Parathyroid adenoma (tissue), 2 donors: ENCODE measurements at regions not wholly inside any gene's neighbourhood (a gene's known extent, or its start where the extent isn't known, plus 50 kb on each side); places are given as distances from the start of the nearest gene placed in this dataset.
A peak's percentile ranks its signal among the peaks of the same experiment; 100 is the strongest.

ENCODE experiments used
- H2AFZ ChIP-seq: fragments of 300-600 bp; sonication (generic); one replicate; pipeline ENCODE4 v1.7.0; 2017; ENCODE audit warnings: antibody characterized with exemption, mild to moderate bottlenecking
- H3K27ac ChIP-seq: fragments of 300-600 bp; sonication (generic); one replicate; pipeline ENCODE4 v1.7.0; 2017
- H3K27me3 ChIP-seq: fragments of 300-600 bp; sonication (generic); one replicate; pipeline ENCODE4 v1.7.0; 2017; ENCODE audit warnings: low read length; ENCODE audit not compliant: control insufficient read depth, insufficient read depth
- H3K36me3 ChIP-seq: fragments of 300-600 bp; sonication (generic); one replicate; pipeline ENCODE4 v1.7.0; 2017; ENCODE audit warnings: low read length; ENCODE audit not compliant: control insufficient read depth, insufficient read depth
- H3K4me1 ChIP-seq: fragments of 300-600 bp; sonication (generic); one replicate; pipeline ENCODE4 v1.7.0; 2017; ENCODE audit warnings: control low read depth
- H3K4me2 ChIP-seq: fragments of 300-600 bp; sonication (generic); one replicate; pipeline ENCODE4 v1.7.0; 2017; ENCODE audit warnings: low read length
- H3K4me3 ChIP-seq: fragments of 300-600 bp; sonication (generic); one replicate; pipeline ENCODE4 v1.7.0; 2017; ENCODE audit warnings: low read depth, low read length
- H3K79me2 ChIP-seq: fragments of 300-600 bp; sonication (generic); one replicate; pipeline ENCODE4 v1.7.0; 2017; ENCODE audit warnings: control low read depth
- H3K9ac ChIP-seq: fragments of 300-600 bp; sonication (generic); one replicate; pipeline ENCODE4 v1.7.0; 2017; ENCODE audit warnings: mild to moderate bottlenecking
- H3K9me3 ChIP-seq: fragments of 300-600 bp; sonication (generic); one replicate; pipeline ENCODE4 v1.7.0; 2017; ENCODE audit warnings: low read length; ENCODE audit not compliant: control insufficient read depth
- CTCF ChIP-seq: fragments of 300-600 bp; sonication (generic); IDR thresholded peaks from one replicate; pipeline ENCODE4 v1.7.0; 2017; ENCODE audit warnings: antibody characterized with exemption, mild to moderate bottlenecking
- donor health status: primary hyperparathyroidism.

DNA sequence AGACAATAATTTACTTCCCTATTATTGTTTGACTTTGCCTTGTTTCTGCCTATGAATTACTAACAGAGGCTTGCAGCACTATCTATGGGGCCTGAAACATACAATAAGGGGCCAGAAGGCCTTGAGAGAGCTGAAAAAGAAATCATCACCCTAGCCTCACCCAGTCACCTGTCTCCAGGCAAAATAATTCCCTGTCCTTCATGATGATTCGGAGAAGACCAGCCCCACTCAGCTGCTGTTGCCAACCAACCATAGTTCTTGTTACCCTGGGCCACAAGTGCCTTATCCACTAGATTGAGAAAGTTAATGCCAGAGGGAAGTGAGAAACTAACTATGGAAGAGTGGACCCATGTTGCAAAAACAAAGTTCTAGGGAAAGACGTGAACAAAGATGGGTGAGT, 97.1 kb downstream of the ARF6 start:
- H3K79me2 ChIP-seq: no peaks in the 10 kb centered on the region
- no peak overlapping the region for H3K4me3 ChIP-seq
- H2AFZ ChIP-seq: no peak overlapping the region
- no peaks in the 10 kb centered on the region for H3K36me3 ChIP-seq
- H3K4me1 ChIP-seq: no peaks in the 10 kb centered on the region
- H3K9ac ChIP-seq: no peak overlapping the region
- no peaks in the 10 kb centered on the region for H3K27me3 ChIP-seq
- no peak for TF ChIP-seq CTCF
- H3K4me2 ChIP-seq: no peak overlapping the region
- H3K9me3 ChIP-seq: no peaks in the 10 kb centered on the region
- no peak overlapping the region for H3K27ac ChIP-seq

DNA sequence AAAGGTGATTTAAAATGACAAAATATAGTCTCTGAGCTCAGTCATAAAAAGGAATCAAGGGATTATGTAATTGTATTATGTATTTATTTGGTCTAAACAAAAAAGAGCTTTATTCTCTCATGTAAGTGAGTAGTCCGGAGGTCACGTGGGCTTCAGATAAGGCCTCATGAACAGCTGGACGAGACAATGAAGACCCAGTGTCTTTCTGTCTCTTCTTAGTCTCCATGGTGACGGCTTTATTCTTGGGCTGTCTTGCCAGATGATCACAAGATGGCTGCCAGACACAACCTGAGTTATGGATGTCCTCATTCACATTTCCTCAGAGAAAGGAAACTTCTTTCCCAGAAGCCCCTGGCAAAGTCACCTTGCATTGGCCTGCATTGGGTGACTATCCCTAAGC, 98.6 kb downstream of the ARF6 start:
- no peaks in the 10 kb centered on the region for H3K9me3 ChIP-seq
- no peaks in the 10 kb centered on the region for H3K79me2 ChIP-seq
- no peaks in the 10 kb centered on the region for H3K27me3 ChIP-seq
- H3K4me3 ChIP-seq: no peak overlapping the region
- no peak overlapping the region for H3K9ac ChIP-seq
- H3K27ac ChIP-seq: no peak overlapping the region
- H2AFZ ChIP-seq: peak overlapping the region; percentile 20
- no peak overlapping the region for H3K4me2 ChIP-seq
- no peaks in the 10 kb centered on the region for H3K36me3 ChIP-seq
- no peaks in the 10 kb centered on the region for H3K4me1 ChIP-seq
- no peak for TF ChIP-seq CTCF

DNA sequence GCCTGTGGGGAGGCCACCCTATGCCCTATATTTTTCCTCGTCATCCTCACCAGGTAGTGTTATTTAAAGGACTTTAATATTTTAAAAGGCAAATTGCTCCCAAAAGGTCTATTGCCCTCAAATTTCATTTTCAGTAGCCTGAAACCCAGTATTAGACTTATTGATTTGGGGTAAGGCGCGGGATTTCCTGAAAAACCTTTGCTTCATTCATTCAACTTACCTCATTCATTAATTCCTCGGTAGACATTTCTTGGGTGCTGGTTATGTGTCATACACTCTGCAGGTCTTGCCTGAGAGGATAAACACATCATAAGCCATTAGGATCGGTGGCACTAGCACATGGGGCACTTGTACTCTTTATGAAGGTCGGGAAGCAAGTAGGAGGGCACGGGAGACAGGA, 99.2 kb downstream of the ARF6 start:
- no peaks in the 10 kb centered on the region for H3K36me3 ChIP-seq
- H3K4me2 ChIP-seq: no peak overlapping the region
- no peaks in the 10 kb centered on the region for H3K9me3 ChIP-seq
- H2AFZ ChIP-seq: no peak overlapping the region
- H3K4me3 ChIP-seq: no peak overlapping the region
- no peaks in the 10 kb centered on the region for H3K27me3 ChIP-seq
- no peak overlapping the region for H3K9ac ChIP-seq
- TF ChIP-seq CTCF: no peak
- H3K27ac ChIP-seq: no peak overlapping the region
- no peaks in the 10 kb centered on the region for H3K79me2 ChIP-seq
- no peaks in the 10 kb centered on the region for H3K4me1 ChIP-seq

DNA sequence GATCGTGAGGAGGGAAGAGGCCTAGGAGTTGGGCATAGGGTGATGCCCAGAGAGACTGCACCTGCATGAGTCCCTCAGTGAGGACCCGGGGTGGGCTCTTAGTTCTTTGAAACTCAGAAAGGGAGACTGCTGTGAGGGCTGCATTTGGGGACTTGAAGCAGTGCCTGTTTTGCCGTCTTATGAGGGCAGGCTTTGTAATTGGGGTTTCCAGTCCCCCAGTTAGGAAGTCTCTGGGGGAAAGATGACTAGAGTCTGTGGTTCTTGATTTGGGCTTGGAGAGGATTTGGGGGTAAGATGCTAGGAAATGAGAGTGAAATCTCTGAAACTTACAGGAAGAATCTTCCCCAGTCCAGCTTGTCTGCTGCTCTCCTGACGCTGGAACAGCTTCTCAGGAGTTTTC, 99.6 kb downstream of the ARF6 start:
- H3K27ac ChIP-seq: no peak overlapping the region
- H3K27me3 ChIP-seq: no peaks in the 10 kb centered on the region
- H3K4me1 ChIP-seq: no peaks in the 10 kb centered on the region
- TF ChIP-seq CTCF: no peak
- H3K9ac ChIP-seq: no peak overlapping the region
- H3K4me3 ChIP-seq: no peak overlapping the region
- H3K9me3 ChIP-seq: no peaks in the 10 kb centered on the region
- no peaks in the 10 kb centered on the region for H3K79me2 ChIP-seq
- no peaks in the 10 kb centered on the region for H3K36me3 ChIP-seq
- no peak overlapping the region for H2AFZ ChIP-seq
- H3K4me2 ChIP-seq: no peak overlapping the region

DNA sequence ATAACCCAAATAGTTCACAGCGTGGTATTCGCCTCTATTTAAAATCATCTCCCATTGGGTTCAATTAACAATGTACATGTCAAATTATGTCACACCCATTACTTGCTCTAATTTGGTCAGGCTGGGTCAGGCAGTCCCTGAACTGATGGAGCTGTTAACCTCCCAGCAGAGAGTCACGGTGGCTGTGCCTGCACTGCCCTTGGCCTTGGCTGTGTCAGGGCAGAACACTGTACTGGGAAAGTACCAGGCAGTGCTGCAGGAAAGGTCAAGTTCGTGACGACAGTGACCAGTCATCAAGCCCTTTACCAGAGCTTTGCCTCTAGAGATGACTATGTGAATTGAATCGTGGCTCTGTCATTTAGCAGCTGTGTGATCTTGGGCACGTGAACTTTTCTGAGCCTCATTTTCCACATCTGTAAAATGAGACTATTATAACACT, 100.0 kb downstream of the ARF6 start:
- H3K4me3 ChIP-seq: no peak overlapping the region
- H3K4me2 ChIP-seq: no peak overlapping the region
- H3K4me1 ChIP-seq: no peaks in the 10 kb centered on the region
- no peaks in the 10 kb centered on the region for H3K36me3 ChIP-seq
- H3K79me2 ChIP-seq: no peaks in the 10 kb centered on the region
- H3K9ac ChIP-seq: no peak overlapping the region
- no peak for TF ChIP-seq CTCF
- H3K27ac ChIP-seq: no peak overlapping the region
- no peaks in the 10 kb centered on the region for H3K27me3 ChIP-seq
- no peaks in the 10 kb centered on the region for H3K9me3 ChIP-seq
- H2AFZ ChIP-seq: no peak overlapping the region
